DND-41 (cell line): ENCODE measurements at regions not wholly inside any gene's neighbourhood (a gene's known extent, or its start where the extent isn't known, plus 50 kb on each side); places are given as distances from the start of the nearest gene placed in this dataset.

Experiments used
- ATAC-seq: fragments of 200-7000 bp; cut with Tn5 transposase; 3 replicates; pipeline ENCODE4 v1.9.1; 2021; ENCODE audit warnings: low read depth; ENCODE audit not compliant: insufficient read depth
- DNase-seq: peaks from one replicate; pipeline ENCODE4 v3.0.0-alpha.2; 2020
- H2AFZ ChIP-seq: 2 replicates; pipeline ENCODE4 v1.6.0; 2012; ENCODE audit warnings: low read depth, low read length
- H3K27ac ChIP-seq: 2 replicates; pipeline ENCODE4 v1.5.1; 2012; ENCODE audit warnings: low read length, inconsistent platforms
- H3K27me3 ChIP-seq: fragments of 200-600 bp; sonication (generic); 2 replicates; pipeline ENCODE4 v1.6.0; 2012; ENCODE audit warnings: low read length, mild to moderate bottlenecking, inconsistent platforms; ENCODE audit not compliant: insufficient read depth, poor library complexity
- H3K36me3 ChIP-seq: 2 replicates; pipeline ENCODE4 v1.5.1; 2012; ENCODE audit warnings: low read length, inconsistent platforms; ENCODE audit not compliant: insufficient read depth
- H3K4me1 ChIP-seq: 2 replicates; pipeline ENCODE4 v1.5.1; 2012; ENCODE audit warnings: mild to moderate bottlenecking, low read length; ENCODE audit not compliant: insufficient read depth
- H3K4me2 ChIP-seq: 2 replicates; pipeline ENCODE4 v1.6.0; 2012; ENCODE audit warnings: mild to moderate bottlenecking, moderate library complexity, low read length, inconsistent platforms; ENCODE audit not compliant: insufficient read depth
- H3K4me3 ChIP-seq, 2 experiments: fragments of 200-600 bp in 1 of 2; shearing (Covaris generic) in 1 of 2; 2 replicates each; pipeline ENCODE4 v1.5.1; 2012 to 2016; ENCODE audit warnings: inconsistent platforms in 2 of 2, low read length in 2 of 2, mild to moderate bottlenecking in 2 of 2, low read depth in 1 of 2, moderate library complexity in 1 of 2
- H3K79me2 ChIP-seq: 2 replicates; pipeline ENCODE4 v1.6.0; 2012; ENCODE audit warnings: low read length, inconsistent platforms; ENCODE audit not compliant: insufficient read depth
- H3K9ac ChIP-seq: 2 replicates; pipeline ENCODE4 v1.6.0; 2012; ENCODE audit warnings: low read depth, mild to moderate bottlenecking, inconsistent platforms, low read length, moderate library complexity
- H3K9me3 ChIP-seq: 2 replicates; pipeline ENCODE4 v1.5.1; 2012; ENCODE audit warnings: low read length, moderate library complexity, mild to moderate bottlenecking, inconsistent platforms; ENCODE audit not compliant: insufficient read depth, severe bottlenecking
- H4K20me1 ChIP-seq: 2 replicates; pipeline ENCODE4 v1.6.0; 2012; ENCODE audit warnings: low read length; ENCODE audit not compliant: insufficient read depth
- CTCF ChIP-seq: IDR thresholded peaks from 2 replicates; pipeline ENCODE4 v1.5.1; 2012; ENCODE audit warnings: borderline replicate concordance, low read length, moderate library complexity, mild to moderate bottlenecking; ENCODE audit not compliant: poor library complexity, severe bottlenecking; ENCODE audit errors: extremely low read depth
- EZH2 ChIP-seq: IDR thresholded peaks from 3 replicates; pipeline ENCODE4 v1.6.1; 2012; ENCODE audit warnings: borderline replicate concordance, low read depth, mild to moderate bottlenecking, moderate library complexity, low read length, inconsistent platforms; ENCODE audit not compliant: severe bottlenecking

GRCh38 chr14:98165976-98166375 is 1106.0 kb downstream of the BCL11B start:
- H3K4me3 ChIP-seq = no peak overlapping the region
- peak overlapping the region; percentile 63; the same call in 1 of the 2 replicates for H3K9ac ChIP-seq
- peak overlapping the region; percentile 95 for H3K27ac ChIP-seq
- H3K9me3 ChIP-seq = no peaks in the 10 kb centered on the region
- no peaks in the 10 kb centered on the region for H3K27me3 ChIP-seq
- H3K79me2 ChIP-seq = peaks cover 19% of the 10 kb centered on the region
- TF ChIP-seq CTCF = no peak
- no peak for TF ChIP-seq EZH2
- H3K4me2 ChIP-seq = no peak overlapping the region
- H2AFZ ChIP-seq = no peak overlapping the region
- no peaks in the 10 kb centered on the region for H4K20me1 ChIP-seq
- H3K4me1 ChIP-seq = peaks cover 100% of the 10 kb centered on the region
- H3K36me3 ChIP-seq = no peaks in the 10 kb centered on the region
- DNase-seq (peak; percentile 47), ATAC-seq (no peak)

- Histone ChIP-seq H3K27ac (peak overlapping the region; percentile 95), H3K4me1 (peaks cover 100% of the 10 kb centered on the region), H4K20me1 (no peaks in the 10 kb centered on the region), H3K27me3 (no peaks in the 10 kb centered on the region), H3K4me2 (peak overlapping the region; percentile 54), H2AFZ (no peak overlapping the region), H3K9me3 (no peaks in the 10 kb centered on the region), H3K9ac (peak overlapping the region; percentile 63), H3K79me2 (peaks cover 29% of the 10 kb centered on the region), H3K4me3 (peak overlapping the region in 1 of 2 experiments; percentile 24; a peak in 1 of 4 replicates), H3K36me3 (no peaks in the 10 kb centered on the region)
- peak; percentile 79 for DNase-seq
- peak; percentile 56 for TF ChIP-seq CTCF
- TF ChIP-seq EZH2 = no peak
- ATAC-seq = peak; percentile 50
These were observed 1104.7 kb downstream of the BCL11B start for GRCh38 chr14:98167275-98167674.

GRCh38 chr14:98167705-98168104 is 1104.3 kb downstream of the BCL11B start:
- Histone ChIP-seq H3K27ac (peak overlapping the region; percentile 95), H3K79me2 (peaks cover 32% of the 10 kb centered on the region), H4K20me1 (no peaks in the 10 kb centered on the region), H3K4me3 (peak overlapping the region in 1 of 2 experiments; percentile 24; a peak in 1 of 4 replicates), H3K36me3 (no peaks in the 10 kb centered on the region), H3K4me2 (peak overlapping the region; percentile 54), H3K9me3 (no peaks in the 10 kb centered on the region), H3K27me3 (no peaks in the 10 kb centered on the region), H2AFZ (no peak overlapping the region), H3K4me1 (peaks cover 100% of the 10 kb centered on the region), H3K9ac (peak overlapping the region; percentile 63)
- ATAC-seq (peak; percentile 66), DNase-seq (peak; percentile 96)
- TF ChIP-seq EZH2 = no peak
- TF ChIP-seq CTCF = no peak
